OCI-LY7 (cell line): ENCODE measurements at regions not wholly inside any gene's neighbourhood (a gene's known extent, or its start where the extent isn't known, plus 50 kb on each side); places are given as distances from the start of the nearest gene placed in this dataset.

Experiments
- BruUV-seq: library from RNA; stranded (reverse); fragments of 400-500 nt; replicated peaks from 2 replicates; lab custom pipeline; 2021; lab: Mats Ljungman, UMichigan
- CTCF ChIA-PET: fragments of 300-600 bp; sonication (Branson Sonifier 250); formaldehyde crosslinking; loops from one replicate; lab custom pipeline; 2022; ENCODE audit warnings: antibody characterized with exemption; ENCODE audit not compliant: unreplicated experiment; lab: Charles Lee
- POLR2A ChIA-PET: fragments of 300-600 bp; sonication (Branson Sonifier 250); formaldehyde crosslinking; loops from one replicate; lab custom pipeline; 2022; ENCODE audit warnings: antibody characterized with exemption; lab: Charles Lee
- DNase-seq: peaks from one replicate; pipeline ENCODE4 v3.0.0-alpha.2; 2015; ENCODE audit warnings: low spot score
- H2AFZ ChIP-seq: fragments of 200-600 bp; sonication (generic), shearing (Covaris generic); 2 replicates; pipeline ENCODE4 v1.6.1; 2014; ENCODE audit warnings: mild to moderate bottlenecking, antibody characterized with exemption, low read length, moderate library complexity
- H3K27ac ChIP-seq: fragments of 200-600 bp; sonication (generic); 2 replicates; pipeline ENCODE4 v1.5.1; 2014; ENCODE audit warnings: mixed run types, low read depth, mild to moderate bottlenecking, moderate library complexity, low read length, inconsistent platforms; ENCODE audit not compliant: poor library complexity, severe bottlenecking
- H3K36me3 ChIP-seq: fragments of 200-600 bp; sonication (generic); 2 replicates; pipeline ENCODE4 v1.6.1; 2014; ENCODE audit warnings: mild to moderate bottlenecking, antibody characterized with exemption, low read length, moderate library complexity, mixed read lengths; ENCODE audit not compliant: insufficient read depth
- H3K4me1 ChIP-seq: fragments of 200-600 bp; sonication (generic); 2 replicates; pipeline ENCODE4 v1.5.1; 2014; ENCODE audit warnings: mild to moderate bottlenecking, low read length; ENCODE audit not compliant: insufficient read depth, poor library complexity, severe bottlenecking
- H3K4me2 ChIP-seq: fragments of 200-600 bp; sonication (generic); 2 replicates; pipeline ENCODE4 v1.6.1; 2014; ENCODE audit warnings: mild to moderate bottlenecking, low read length
- H3K4me3 ChIP-seq: fragments of 200-600 bp; sonication (generic); 2 replicates; pipeline ENCODE4 v1.5.1; 2014; ENCODE audit warnings: mild to moderate bottlenecking, low read depth, low read length; ENCODE audit not compliant: poor library complexity, severe bottlenecking
- H3K79me2 ChIP-seq: fragments of 200-600 bp; sonication (generic); 2 replicates; pipeline ENCODE4 v1.6.1; 2016; ENCODE audit warnings: low read depth, mild to moderate bottlenecking, low read length, moderate library complexity, mixed read lengths; ENCODE audit not compliant: insufficient read depth
- H3K9me2 ChIP-seq: fragments of 200-600 bp; sonication (generic); 2 replicates; pipeline ENCODE4 v1.6.1; 2016; ENCODE audit warnings: mild to moderate bottlenecking, low read length, mixed read lengths; ENCODE audit not compliant: insufficient read depth
- H3K9me3 ChIP-seq: fragments of 200-600 bp; sonication (generic); 2 replicates; pipeline ENCODE4 v1.6.1; 2014; ENCODE audit warnings: mild to moderate bottlenecking, mixed run types, low read length, mixed read lengths
- H4K20me1 ChIP-seq: fragments of 200-600 bp; sonication (generic); 2 replicates; pipeline ENCODE4 v1.6.1; 2014; ENCODE audit warnings: mild to moderate bottlenecking, antibody characterized with exemption, low read length, moderate library complexity, mixed read lengths; ENCODE audit not compliant: insufficient read depth
- CTCF ChIP-seq: fragments of 200-600 bp; sonication (generic); conservative IDR thresholded peaks from 2 replicates; pipeline ENCODE4 v1.5.1; 2014; ENCODE audit warnings: mild to moderate bottlenecking, antibody characterized with exemption, low read length, moderate library complexity, mixed read lengths
- EZH2phosphoT487 ChIP-seq: fragments of 200-600 bp; sonication (generic); IDR thresholded peaks from 2 replicates; pipeline ENCODE4 v1.6.1; 2018; ENCODE audit warnings: low read depth, borderline replicate concordance, mild to moderate bottlenecking, mixed run types, antibody characterized with exemption, low read length, moderate library complexity, mixed read lengths
- intact Hi-C: fragments of 100-400 bp; cut with micrococcal nuclease; formaldehyde crosslinking; loops from one replicate; pipeline ENCODE4 v1.10.0; 2022; ENCODE audit not compliant: unreplicated experiment

- Histone ChIP-seq H3K4me3 (no peak overlapping the region), H3K4me1 (no peaks in the 10 kb centered on the region), H3K4me2 (no peak overlapping the region), H3K36me3 (no peaks in the 10 kb centered on the region), H3K9me3 (no peaks in the 10 kb centered on the region), H3K79me2 (no peaks in the 10 kb centered on the region), H2AFZ (no peak overlapping the region), H4K20me1 (no peaks in the 10 kb centered on the region), H3K27ac (no peak overlapping the region), H3K9me2 (no peaks in the 10 kb centered on the region)
- ChIA-PET POLR2A (interaction anchor here (0.6 to 1.4 kb wide), 3 partner anchors 10 to 609 kb away, joined by 3 to 7 read pairs (median 3); no protein-coding TSS in a partner anchor), CTCF (no interaction called here)
- no TSS peak for BruUV-seq
- no peak for DNase-seq
- intact Hi-C loops = no loop called here
- TF ChIP-seq EZH2phosphoT487 (no peak), CTCF (no peak)
Measured at GRCh38 chr4:138329506-138330070, 87.4 kb upstream of the SLC7A11 start.

- POLR2A ChIA-PET = interaction anchor here (1.0 to 1.9 kb wide), 2 partner anchors 10 to 57 kb away, joined by 4 to 5 read pairs; no protein-coding TSS in a partner anchor
- DNase-seq = no peak
- H3K4me1 ChIP-seq = no peaks in the 10 kb centered on the region
- BruUV-seq = no TSS peak
- H3K27ac ChIP-seq = no peak overlapping the region
- no peaks in the 10 kb centered on the region for H3K79me2 ChIP-seq
- H2AFZ ChIP-seq = no peak overlapping the region
- TF ChIP-seq CTCF (no peak), EZH2phosphoT487 (no peak)
- H4K20me1 ChIP-seq = no peaks in the 10 kb centered on the region
- no peaks in the 10 kb centered on the region for H3K9me3 ChIP-seq
- CTCF ChIA-PET = no interaction called here
- no peak overlapping the region for H3K4me3 ChIP-seq
- H3K4me2 ChIP-seq = no peak overlapping the region
- H3K9me2 ChIP-seq = no peaks in the 10 kb centered on the region
- intact Hi-C loops = no loop called here
- no peaks in the 10 kb centered on the region for H3K36me3 ChIP-seq
Measured at GRCh38 chr4:138327338-138327737, 85.2 kb upstream of the SLC7A11 start.

- Histone ChIP-seq H3K4me2 (no peak overlapping the region), H2AFZ (no peak overlapping the region), H4K20me1 (no peaks in the 10 kb centered on the region), H3K9me3 (no peaks in the 10 kb centered on the region), H3K9me2 (no peaks in the 10 kb centered on the region), H3K79me2 (no peaks in the 10 kb centered on the region), H3K4me3 (no peak overlapping the region), H3K36me3 (no peaks in the 10 kb centered on the region), H3K4me1 (no peaks in the 10 kb centered on the region), H3K27ac (no peak overlapping the region)
- intact Hi-C loops = no loop called here
- ChIA-PET CTCF (no interaction called here), POLR2A (interaction anchor here (0.7 to 1.9 kb wide), 3 partner anchors 9 to 302 kb away, joined by 4 to 7 read pairs (median 5); no protein-coding TSS in a partner anchor)
- no peak for DNase-seq
- no TSS peak for BruUV-seq
- TF ChIP-seq CTCF = no peak
Measured at GRCh38 chr4:138320831-138321230, 78.7 kb upstream of the SLC7A11 start.
